ENCODE measurements at regions not wholly inside any gene's neighbourhood (a gene's known extent, or its start where the extent isn't known, plus 50 kb on each side); places are given as distances from the start of the nearest gene placed in this dataset.
A peak's percentile ranks its signal among the peaks of the same experiment; 100 is the strongest.

DNA sequence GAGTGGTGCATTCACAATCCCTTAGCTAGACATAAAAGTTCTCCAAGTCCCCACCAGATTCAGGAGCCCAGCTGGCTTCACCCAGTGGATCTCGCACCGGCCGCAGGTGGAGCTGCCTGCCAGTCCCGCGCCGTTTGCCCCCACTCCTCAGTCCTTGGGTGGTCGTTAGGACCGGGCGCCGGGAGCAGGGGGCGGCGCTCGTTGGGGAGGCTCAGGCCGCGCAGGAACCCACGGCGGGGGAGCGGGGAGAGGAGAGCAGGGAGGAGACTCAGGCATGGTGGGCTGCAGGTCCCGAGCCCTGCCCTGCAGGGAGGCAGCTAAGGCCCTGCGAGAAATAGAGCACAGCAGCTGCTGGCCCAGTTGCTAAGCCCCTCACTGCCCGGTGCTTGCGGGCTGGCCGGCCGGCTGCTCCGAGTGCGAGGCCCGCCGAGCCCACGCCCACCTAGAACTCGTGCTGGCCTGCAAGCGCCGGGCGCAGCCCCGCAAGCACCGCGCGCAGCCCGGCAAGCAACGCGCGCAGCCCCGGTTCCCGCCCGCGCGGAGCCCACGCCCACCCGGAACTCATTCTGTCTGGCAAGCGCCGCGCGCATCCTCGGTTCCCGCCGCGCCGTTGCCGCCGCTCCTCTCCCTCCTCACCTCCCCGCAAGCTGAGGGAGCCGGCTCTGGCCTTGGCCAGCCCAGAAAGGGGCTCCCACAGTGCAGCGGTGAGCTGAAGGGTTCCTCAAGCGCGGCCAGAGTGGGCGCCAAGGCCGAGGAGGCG, 153.5 kb downstream of the SLC7A11 start:
- Histone ChIP-seq H3K4me3 (no peak overlapping the region), H3K4me1 (peaks cover 0 to 16% of the 10 kb centered on the region in 2 donors), H3K27ac (no peak overlapping the region), H3K9me3 (no peaks in the 10 kb centered on the region), H3K36me3 (no peaks in the 10 kb centered on the region), H3K27me3 (no peaks in the 10 kb centered on the region)
- DNase-seq (ENCODE audit: low spot score): no peak
- no peak for TF ChIP-seq CTCF (IDR thresholded peaks at IDR 0.05)

GRCh38 chr4:138087066-138087719, 155.0 kb downstream of the SLC7A11 start:
- Histone ChIP-seq H3K4me3 (no peak overlapping the region), H3K36me3 (no peaks in the 10 kb centered on the region), H3K4me1 (peaks cover 0 to 16% of the 10 kb centered on the region in 2 donors), H3K27ac (peak overlapping the region; percentile 52 to 81), H3K27me3 (no peaks in the 10 kb centered on the region), H3K9me3 (no peaks in the 10 kb centered on the region)
- no peak for DNase-seq (ENCODE audit: low spot score)
- no peak for TF ChIP-seq CTCF (IDR thresholded peaks at IDR 0.05)

- no peaks in the 10 kb centered on the region for H3K36me3 ChIP-seq
- H3K4me3 ChIP-seq: no peak overlapping the region
- no peak for DNase-seq (ENCODE audit: low spot score)
- peaks cover 0 to 16% of the 10 kb centered on the region in 2 donors for H3K4me1 ChIP-seq
- no peaks in the 10 kb centered on the region for H3K27me3 ChIP-seq
- H3K27ac ChIP-seq: peak overlapping the region; percentile 52 to 81
- no peaks in the 10 kb centered on the region for H3K9me3 ChIP-seq
- TF ChIP-seq CTCF (IDR thresholded peaks at IDR 0.05): no peak
Observed at GRCh38 chr4:138086611-138087041, 155.5 kb downstream of the SLC7A11 start.

- Histone ChIP-seq H3K27me3 (no peaks in the 10 kb centered on the region), H3K27ac (no peak overlapping the region), H3K9me3 (no peaks in the 10 kb centered on the region), H3K36me3 (no peaks in the 10 kb centered on the region), H3K4me3 (no peak overlapping the region), H3K4me1 (peaks cover 0 to 13% of the 10 kb centered on the region in 2 donors)
- no peak for TF ChIP-seq CTCF (IDR thresholded peaks at IDR 0.05)
- no peak for DNase-seq (ENCODE audit: low spot score)
Observed at GRCh38 chr4:138085736-138086305, 156.3 kb downstream of the SLC7A11 start.

GRCh38 chr4:138078751-138079520, 163.2 kb downstream of the SLC7A11 start:
- no peaks in the 10 kb centered on the region for H3K36me3 ChIP-seq
- no peak overlapping the region for H3K27ac ChIP-seq
- H3K4me3 ChIP-seq: no peak overlapping the region
- no peaks in the 10 kb centered on the region for H3K9me3 ChIP-seq
- H3K4me1 ChIP-seq: no peaks in the 10 kb centered on the region
- no peak for DNase-seq (ENCODE audit: low spot score)
- no peaks in the 10 kb centered on the region for H3K27me3 ChIP-seq
- TF ChIP-seq CTCF (IDR thresholded peaks at IDR 0.05): no peak
